ENCODE measurements at regions not wholly inside any gene's neighbourhood (a gene's known extent, or its start where the extent isn't known, plus 50 kb on each side); places are given as distances from the start of the nearest gene placed in this dataset.

GRCh38 chr18:30578707-30579106 lies 463.8 kb downstream of the DSC3 start:
- no peak overlapping the region for H3K4me3 ChIP-seq (ENCODE audit: low read depth, low read length)
- TF ChIP-seq CTCF (conservative IDR thresholded peaks at IDR 0.05; ENCODE audit: low read depth, low read length), result no peak
- no peak for DNase-seq (ENCODE audit: low read depth)

GRCh38 chr18:30572214-30572613 lies 470.3 kb downstream of the DSC3 start:
- DNase-seq (ENCODE audit: low read depth), result no peak
- no peak for TF ChIP-seq CTCF (conservative IDR thresholded peaks at IDR 0.05; ENCODE audit: low read depth, low read length)
- no peak overlapping the region for H3K4me3 ChIP-seq (ENCODE audit: low read depth, low read length)

GRCh38 chr18:30568333-30568732 lies 474.2 kb downstream of the DSC3 start:
- no peak for DNase-seq (ENCODE audit: low read depth)
- no peak for TF ChIP-seq CTCF (conservative IDR thresholded peaks at IDR 0.05; ENCODE audit: low read depth, low read length)
- H3K4me3 ChIP-seq (ENCODE audit: low read depth, low read length), result no peak overlapping the region

- no peak overlapping the region for H3K4me3 ChIP-seq (ENCODE audit: low read depth, low read length)
- DNase-seq (ENCODE audit: low read depth), result no peak
- TF ChIP-seq CTCF (conservative IDR thresholded peaks at IDR 0.05; ENCODE audit: low read depth, low read length), result no peak
These were observed 475.7 kb downstream of the DSC3 start for GRCh38 chr18:30566877-30567276.

- TF ChIP-seq CTCF (conservative IDR thresholded peaks at IDR 0.05; ENCODE audit: low read depth, low read length), result no peak
- no peak for DNase-seq (ENCODE audit: low read depth)
- no peak overlapping the region for H3K4me3 ChIP-seq (ENCODE audit: low read depth, low read length)
These were observed 480.3 kb downstream of the DSC3 start for GRCh38 chr18:30562231-30562630.

GRCh38 chr18:30556112-30556511 lies 486.4 kb downstream of the DSC3 start:
- H3K4me3 ChIP-seq (ENCODE audit: low read depth, low read length), result no peak overlapping the region
- no peak for TF ChIP-seq CTCF (conservative IDR thresholded peaks at IDR 0.05; ENCODE audit: low read depth, low read length)
- no peak for DNase-seq (ENCODE audit: low read depth)

GRCh38 chr18:30545393-30545792 lies 497.1 kb downstream of the DSC3 start:
- DNase-seq (ENCODE audit: low read depth), result no peak
- TF ChIP-seq CTCF (conservative IDR thresholded peaks at IDR 0.05; ENCODE audit: low read depth, low read length), result no peak
- H3K4me3 ChIP-seq (ENCODE audit: low read depth, low read length), result no peak overlapping the region
